Prostate gland (tissue), 2 donors: ENCODE measurements at regions not wholly inside any gene's neighbourhood (a gene's known extent, or its start where the extent isn't known, plus 50 kb on each side); places are given as distances from the start of the nearest gene placed in this dataset.

ENCODE experiments used
- DNase-seq: peaks from one replicate; pipeline ENCODE4 v3.0.0-alpha.2; 2019; ENCODE audit warnings: low spot score
- H3K27ac ChIP-seq, 2 donors: fragments of 200-600 bp; sonication (generic); 2 replicates each; pipeline ENCODE4 v1.5.1; 2017 to 2019
- H3K27me3 ChIP-seq: fragments of 200-600 bp; sonication (generic); replicated peaks from 2 replicates; pipeline ENCODE4 v1.5.1; 2019; ENCODE audit not compliant: insufficient read depth
- H3K36me3 ChIP-seq, 2 donors: fragments of 200-600 bp; sonication (generic); 1 replicate in 1 of 2; 2 replicates in 1 of 2; pipeline versions ENCODE4 v1.5.1 to v1.8.1; 2017 to 2019
- H3K4me1 ChIP-seq: fragments of 200-600 bp; sonication (generic); replicated peaks from 2 replicates; pipeline ENCODE4 v1.5.1; 2019
- H3K4me3 ChIP-seq, 2 donors: fragments of 200-600 bp; sonication (generic); 2 replicates each; pipeline ENCODE4 v1.5.1; 2017 to 2019
- H3K9me3 ChIP-seq: fragments of 200-600 bp; sonication (generic); 2 replicates; pipeline ENCODE4 v1.5.1; 2017
- CTCF ChIP-seq, 4 experiments: fragments of 200-600 bp in 2 of 4; fragments of 450-650 bp in 2 of 4; sonication (generic) in 2 of 4; IDR thresholded peaks; 1 replicate in 3 of 4; 2 replicates in 1 of 4; pipeline ENCODE4 v1.5.1; 2016 to 2019; ENCODE audit warnings: antibody characterized with exemption in 4 of 4, mild to moderate bottlenecking in 2 of 4, moderate library complexity in 2 of 4
- POLR2A ChIP-seq: fragments of 450-650 bp; IDR thresholded peaks from one replicate; pipeline ENCODE4 v1.6.1; 2016; ENCODE audit warnings: antibody characterized with exemption, mild to moderate bottlenecking
- POLR2AphosphoS5 ChIP-seq: sonication (generic); formaldehyde crosslinking; IDR thresholded peaks from one replicate; pipeline ENCODE4 v1.6.1; 2017; ENCODE audit warnings: antibody characterized with exemption
- WGBS: methylation state at CpG from one replicate; pipeline ENCODE4 v1.1.5; 2018; 5-methylcytosine and 5-hydroxymethylcytosine counted together
- intact Hi-C: fragments of 100-400 bp; cut with DNase I; formaldehyde crosslinking; loops from one replicate; pipeline ENCODE4 v1.14.2; 2022

- Histone ChIP-seq H3K4me1 (no peaks in the 10 kb centered on the region), H3K27me3 (no peaks in the 10 kb centered on the region), H3K9me3 (no peaks in the 10 kb centered on the region), H3K36me3 (no peaks in the 10 kb centered on the region), H3K4me3 (no peak overlapping the region), H3K27ac (no peak overlapping the region)
- no peak for TF ChIP-seq CTCF (IDR thresholded peaks at IDR 0.05)
- TF ChIP-seq POLR2A, result no peak
- no peak for DNase-seq
- intact Hi-C loops, result no loop called here
- 92% methylated on average over 26 of the region's 26 CpGs for WGBS
Observed at GRCh38 chr18:79625924-79626561, 53.6 kb upstream of the CTDP1 start.

GRCh38 chr18:79626905-79627749, 52.5 kb upstream of the CTDP1 start:
- TF ChIP-seq POLR2A, result no peak
- TF ChIP-seq POLR2AphosphoS5, result no peak
- TF ChIP-seq CTCF (IDR thresholded peaks at IDR 0.05), result no peak
- no peak overlapping the region for H3K27ac ChIP-seq

GRCh38 chr18:79627750-79628294, 51.8 kb upstream of the CTDP1 start:
- WGBS, result 93% methylated on average over 19 of the region's 19 CpGs
- Histone ChIP-seq H3K4me3 (no peak overlapping the region), H3K36me3 (no peaks in the 10 kb centered on the region), H3K27ac (no peak overlapping the region), H3K27me3 (no peaks in the 10 kb centered on the region), H3K9me3 (no peaks in the 10 kb centered on the region), H3K4me1 (no peaks in the 10 kb centered on the region)
- DNase-seq, result no peak
- TF ChIP-seq CTCF (IDR thresholded peaks at IDR 0.05) (no peak), POLR2AphosphoS5 (no peak), POLR2A (no peak)
- intact Hi-C loops, result no loop called here

More at GRCh38 chr18:79626905-79627749, 52.5 kb upstream of the CTDP1 start:
- Histone ChIP-seq H3K4me1 (no peaks in the 10 kb centered on the region), H3K36me3 (no peaks in the 10 kb centered on the region), H3K9me3 (no peaks in the 10 kb centered on the region), H3K27me3 (no peaks in the 10 kb centered on the region), H3K4me3 (no peak overlapping the region)
- intact Hi-C loops, result no loop called here
- no peak for DNase-seq
- WGBS, result 90% methylated on average over 45 of the region's 45 CpGs

GRCh38 chr18:79628416-79629248, 51.0 kb upstream of the CTDP1 start:
- no peaks in the 10 kb centered on the region for H3K9me3 ChIP-seq
- H3K4me1 ChIP-seq, result no peaks in the 10 kb centered on the region
- no peak overlapping the region for H3K4me3 ChIP-seq
- 84% methylated on average over 31 of the region's 31 CpGs for WGBS
- no peaks in the 10 kb centered on the region for H3K36me3 ChIP-seq
- intact Hi-C loops, result no loop called here
- TF ChIP-seq POLR2AphosphoS5, result no peak
- TF ChIP-seq CTCF (IDR thresholded peaks at IDR 0.05), result no peak
- no peak for TF ChIP-seq POLR2A
- H3K27me3 ChIP-seq, result no peaks in the 10 kb centered on the region
- DNase-seq, result no peak
- no peak overlapping the region for H3K27ac ChIP-seq
